ENCODE measurements at regions not wholly inside any gene's neighbourhood (a gene's known extent, or its start where the extent isn't known, plus 50 kb on each side); places are given as distances from the start of the nearest gene placed in this dataset.

GRCh38 chr2:221310730-221311129 is 261.4 kb downstream of the EPHA4 start:
- no peak for DNase-seq (ENCODE audit: low read depth)
- no peak for TF ChIP-seq CTCF (IDR thresholded peaks at IDR 0.05; ENCODE audit: low read length, missing control alignments)
- no peak overlapping the region for H3K4me3 ChIP-seq (replicated peaks; ENCODE audit: low read depth, low read length)

- TF ChIP-seq CTCF (IDR thresholded peaks at IDR 0.05; ENCODE audit: low read length, missing control alignments): no peak
- H3K4me3 ChIP-seq (replicated peaks; ENCODE audit: low read depth, low read length): no peak overlapping the region
- no peak for DNase-seq (ENCODE audit: low read depth)
These were observed 259.5 kb downstream of the EPHA4 start for GRCh38 chr2:221312634-221313033.

DNA sequence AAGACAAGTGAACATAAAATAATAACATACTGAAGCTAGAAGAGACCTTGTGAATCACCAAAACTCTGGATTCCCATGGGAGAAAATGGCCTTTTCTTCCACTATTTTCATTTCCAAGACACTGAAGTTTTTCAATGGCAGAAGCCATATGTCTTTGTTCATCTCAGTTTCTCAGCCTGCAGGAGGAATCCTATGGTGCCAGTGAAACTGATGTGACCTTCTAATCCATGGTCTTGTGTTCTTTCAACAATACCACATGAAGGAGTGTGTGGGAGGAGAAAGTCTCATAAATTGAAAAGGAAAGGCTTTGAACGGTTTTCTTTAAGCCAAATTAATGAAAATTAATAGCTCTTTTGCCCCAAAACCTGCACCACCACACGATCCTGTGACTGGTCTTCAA is 257.3 kb downstream of the EPHA4 start:
- no peak overlapping the region for H3K4me3 ChIP-seq (replicated peaks; ENCODE audit: low read depth, low read length)
- no peak for DNase-seq (ENCODE audit: low read depth)
- TF ChIP-seq CTCF (IDR thresholded peaks at IDR 0.05; ENCODE audit: low read length, missing control alignments): no peak

GRCh38 chr2:221318376-221319130 is 253.6 kb downstream of the EPHA4 start:
- no peak overlapping the region for H3K4me3 ChIP-seq (replicated peaks; ENCODE audit: low read depth, low read length)
- DNase-seq (ENCODE audit: low read depth): no peak
- TF ChIP-seq CTCF (IDR thresholded peaks at IDR 0.05; ENCODE audit: low read length, missing control alignments): no peak

GRCh38 chr2:221322741-221323140 is 249.4 kb downstream of the EPHA4 start:
- no peak for TF ChIP-seq CTCF (IDR thresholded peaks at IDR 0.05; ENCODE audit: low read length, missing control alignments)
- H3K4me3 ChIP-seq (replicated peaks; ENCODE audit: low read depth, low read length): no peak overlapping the region
- no peak for DNase-seq (ENCODE audit: low read depth)

GRCh38 chr2:221323513-221323912 is 248.6 kb downstream of the EPHA4 start:
- no peak overlapping the region for H3K4me3 ChIP-seq (replicated peaks; ENCODE audit: low read depth, low read length)
- no peak for TF ChIP-seq CTCF (IDR thresholded peaks at IDR 0.05; ENCODE audit: low read length, missing control alignments)
- DNase-seq (ENCODE audit: low read depth): no peak

GRCh38 chr2:221330436-221330835 is 241.7 kb downstream of the EPHA4 start:
- no peak for TF ChIP-seq CTCF (IDR thresholded peaks at IDR 0.05; ENCODE audit: low read length, missing control alignments)
- no peak for DNase-seq (ENCODE audit: low read depth)
- no peak overlapping the region for H3K4me3 ChIP-seq (replicated peaks; ENCODE audit: low read depth, low read length)
